GM12878 (cell line): ENCODE measurements at regions not wholly inside any gene's neighbourhood (a gene's known extent, or its start where the extent isn't known, plus 50 kb on each side); places are given as distances from the start of the nearest gene placed in this dataset.

ENCODE experiments used
- ATAC-seq: fragments of 200-7000 bp; cut with Tn5 transposase; 3 replicates; pipeline ENCODE4 v1.9.1; 2020; ENCODE audit warnings: mild to moderate bottlenecking, moderate library complexity
- BruUV-seq: library from RNA; stranded (reverse); fragments of 400-500 nt; replicated peaks from 2 replicates; lab custom pipeline; 2021; lab: Mats Ljungman, UMichigan
- CTCF ChIA-PET: fragments of 300-600 bp; sonication (Branson Sonifier 250); formaldehyde crosslinking; extraction: SDS; loops from one replicate; lab custom pipeline; 2021; ENCODE audit warnings: inconsistent platforms; lab: Yijun Ruan, JAX
- POLR2A ChIA-PET: fragments of 350-600 bp; formaldehyde crosslinking; extraction: SDS; loops from one replicate; lab custom pipeline; 2021; ENCODE audit warnings: inconsistent platforms; lab: Charles Lee
- RAD21 ChIA-PET: fragments of 300-600 bp; sonication (Branson Sonifier 250); formaldehyde crosslinking; loops from one replicate; lab custom pipeline; 2023; ENCODE audit warnings: antibody characterized with exemption; ENCODE audit not compliant: unreplicated experiment; lab: Charles Lee
- SMC1A ChIA-PET: fragments of 300-600 bp; sonication (Branson Sonifier 250); formaldehyde crosslinking; loops from one replicate; lab custom pipeline; 2023; ENCODE audit not compliant: unreplicated experiment, uncharacterized antibody; lab: Charles Lee
- DNase-seq: peaks from one replicate; pipeline ENCODE4 v3.0.0-alpha.2; 2011; ENCODE audit warnings: low read depth, low spot score
- FAIRE-seq: peaks from 3 replicates; lab custom pipeline; 2011; peaks lifted over from hg19 to GRCh38; lab: Jason Lieb, UNC
- H2AFZ ChIP-seq: 2 replicates; pipeline ENCODE4 v1.6.0; 2011; ENCODE audit warnings: low read depth, low read length, control low read depth; ENCODE audit not compliant: control insufficient read depth
- H3K27ac ChIP-seq: 2 replicates; pipeline ENCODE4 v1.5.1; 2011; ENCODE audit warnings: control low read depth; ENCODE audit not compliant: control insufficient read depth, insufficient read depth
- H3K27me3 ChIP-seq, 2 experiments: replicated peaks in 1 of 2; 2 replicates each; pipeline versions ENCODE4 v1.6.0 to v1.6.1; 2011; ENCODE audit warnings: low read length in 1 of 2; ENCODE audit not compliant: control insufficient read depth in 2 of 2, insufficient read depth in 2 of 2
- H3K36me3 ChIP-seq, 2 experiments: 2 replicates each; pipeline ENCODE4 v1.5.1; 2011; ENCODE audit warnings: low read length in 1 of 2; ENCODE audit not compliant: control insufficient read depth in 2 of 2, insufficient read depth in 2 of 2
- H3K4me1 ChIP-seq: 2 replicates; pipeline ENCODE4 v1.6.1; 2011; ENCODE audit warnings: mild to moderate bottlenecking, low read length, moderate library complexity, mixed read lengths; ENCODE audit not compliant: control insufficient read depth, insufficient read depth
- H3K4me2 ChIP-seq: 2 replicates; pipeline ENCODE4 v1.6.0; 2011; ENCODE audit warnings: control low read depth; ENCODE audit not compliant: control insufficient read depth, insufficient read depth
- H3K4me3 ChIP-seq: fragments of 200-600 bp; sonication (generic); 2 replicates; pipeline ENCODE4 v1.5.1; 2016
- H3K79me2 ChIP-seq: 2 replicates; pipeline ENCODE4 v1.6.0; 2011; ENCODE audit warnings: low read length; ENCODE audit not compliant: control insufficient read depth, insufficient read depth
- H3K9ac ChIP-seq: 2 replicates; pipeline ENCODE4 v1.8.0; 2011; ENCODE audit warnings: low read length, control low read depth, mixed read lengths; ENCODE audit not compliant: control insufficient read depth, insufficient read depth
- H3K9me3 ChIP-seq: replicated peaks from 3 replicates; pipeline ENCODE4 v1.5.1; 2011; ENCODE audit warnings: mild to moderate bottlenecking, low read length; ENCODE audit not compliant: control insufficient read depth, insufficient read depth
- H4K20me1 ChIP-seq: 2 replicates; pipeline ENCODE4 v1.6.0; 2011; ENCODE audit not compliant: control insufficient read depth, insufficient read depth
- BHLHE40 ChIP-seq, 2 experiments: fragments of 450-650 bp in 1 of 2; IDR thresholded peaks; 2 replicates each; pipeline ENCODE4 v1.6.1; 2011 to 2017; ENCODE audit warnings: low read depth in 2 of 2, borderline replicate concordance in 1 of 2, improper control_type of control experiment in 1 of 2, low read length in 1 of 2, mild to moderate bottlenecking in 1 of 2
- CEBPB ChIP-seq, 2 experiments: fragments of 150-350 bp in 1 of 2; IDR thresholded peaks; 2 replicates each; pipeline ENCODE4 v1.6.1; 2012 to 2014; ENCODE audit warnings: low read depth in 2 of 2, low read length in 2 of 2, borderline replicate concordance in 1 of 2, inconsistent platforms in 1 of 2
- CUX1 ChIP-seq: IDR thresholded peaks from 2 replicates; pipeline ENCODE4 v1.6.1; 2012; ENCODE audit warnings: improper control_type of control experiment, low read depth, low read length; ENCODE audit not compliant: insufficient replicate concordance
- ESRRA ChIP-seq: IDR thresholded peaks from 2 replicates; pipeline ENCODE4 v1.6.1; 2012; ENCODE audit warnings: mild to moderate bottlenecking, low read length, improper control_type of control experiment
- MEF2A ChIP-seq: IDR thresholded peaks from 2 replicates; pipeline ENCODE4 v1.6.1; 2011; ENCODE audit warnings: low read depth, mild to moderate bottlenecking, low read length, moderate library complexity; ENCODE audit not compliant: insufficient read depth
- MXI1 ChIP-seq: fragments of 150-350 bp; IDR thresholded peaks from 2 replicates; pipeline ENCODE4 v1.6.1; 2011; ENCODE audit warnings: low read depth, mild to moderate bottlenecking, inconsistent platforms, low read length, improper control_type of control experiment
- NR2C1 ChIP-seq: fragments of 450-650 bp; IDR thresholded peaks from 2 replicates; pipeline ENCODE4 v1.6.1; 2017; ENCODE audit warnings: antibody characterized with exemption, mild to moderate bottlenecking, moderate library complexity
- PKNOX1 ChIP-seq: fragments of 450-650 bp; IDR thresholded peaks from 2 replicates; pipeline ENCODE4 v1.6.1; 2016; ENCODE audit warnings: mild to moderate bottlenecking
- PML ChIP-seq: IDR thresholded peaks from 2 replicates; pipeline ENCODE4 v1.6.1; 2012; ENCODE audit warnings: low read length, inconsistent platforms
- RAD21 ChIP-seq: IDR thresholded peaks from 2 replicates; pipeline ENCODE4 v1.6.1; 2011; ENCODE audit warnings: mild to moderate bottlenecking, low read depth, low read length, moderate library complexity; ENCODE audit not compliant: insufficient read depth
- RELA ChIP-seq: fragments of 450-650 bp; IDR thresholded peaks from 2 replicates; pipeline ENCODE4 v1.8.0; 2014; ENCODE audit warnings: borderline replicate concordance; ENCODE audit not compliant: partially characterized antibody
- RFX5 ChIP-seq: IDR thresholded peaks from 2 replicates; pipeline ENCODE4 v1.6.1; 2011; ENCODE audit warnings: low read depth, low read length, improper control_type of control experiment
- RUNX3 ChIP-seq: IDR thresholded peaks from 2 replicates; pipeline ENCODE4 v1.6.1; 2012; ENCODE audit warnings: low read length, inconsistent platforms
- SREBF1 ChIP-seq: IDR thresholded peaks from 2 replicates; pipeline ENCODE4 v1.6.1; 2012; ENCODE audit warnings: mild to moderate bottlenecking, low read length
- SREBF2 ChIP-seq: IDR thresholded peaks from 2 replicates; pipeline ENCODE4 v1.6.1; 2012; ENCODE audit warnings: mild to moderate bottlenecking, low read length
- STAT3 ChIP-seq: IDR thresholded peaks from 2 replicates; pipeline ENCODE4 v1.6.1; 2011; ENCODE audit warnings: low read depth, low read length, improper control_type of control experiment
- ZZZ3 ChIP-seq: IDR thresholded peaks from 2 replicates; pipeline ENCODE4 v1.6.1; 2011; ENCODE audit warnings: low read depth; ENCODE audit not compliant: control insufficient read depth, insufficient read length
- WGBS: methylation state at CpG from one replicate; pipeline ENCODE4 v1.1.6; 2016; ENCODE audit warnings: low lambda C conversion rate; ENCODE audit not compliant: insufficient replicate concordance, insufficient coverage; ENCODE audit errors: missing lambda C conversion rate; 5-methylcytosine and 5-hydroxymethylcytosine counted together
- in situ Hi-C: fragments of 300-500 bp; cut with MboI; formaldehyde crosslinking; loops from 9 replicates; pipeline ENCODE4 v1.14.3; 2018; ENCODE audit warnings: mixed read lengths
- intact Hi-C: fragments of 100-400 bp; cut with micrococcal nuclease; formaldehyde crosslinking; loops from one replicate; pipeline ENCODE4 v1.14.2; 2022; ENCODE audit not compliant: unreplicated experiment

GRCh38 chr4:163610648-163611047 lies 116.2 kb downstream of the TMA16 start:
- BruUV-seq = no TSS peak
- intact Hi-C loops (no loop called here), in situ Hi-C loops (no loop called here)
- POLR2A ChIA-PET = interaction anchor here (0.6 to 1.7 kb wide), 4 partner anchors 17 to 137 kb away, joined by 3 to 4 read pairs (median 3); no protein-coding TSS in a partner anchor
- Histone ChIP-seq H3K27ac (no peak overlapping the region), H3K4me2 (peak overlapping the region; percentile 45; the same call in 1 of the 2 replicates), H3K4me3 (no peak overlapping the region), H3K9ac (no peak overlapping the region), H3K79me2 (no peaks in the 10 kb centered on the region), H3K4me1 (peaks cover 34% of the 10 kb centered on the region), H3K27me3 (no peaks in the 10 kb centered on the region), H4K20me1 (no peaks in the 10 kb centered on the region), H3K9me3 (no peaks in the 10 kb centered on the region; the same call in 2 of the 3 replicates), H3K36me3 (no peaks in the 10 kb centered on the region), H2AFZ (peak overlapping the region; percentile 49)
- ATAC-seq = no peak
- RAD21 ChIA-PET = interaction anchor here (1.1 to 3.7 kb wide), 7 partner anchors 11 to 54 kb away, joined by 3 to 26 read pairs (median 5); no protein-coding TSS in a partner anchor
- no peak for FAIRE-seq
- SMC1A ChIA-PET = interaction anchor here (1.1 to 6.5 kb wide), 11 partner anchors 10 to 68 kb away, joined by 3 to 52 read pairs (median 8); no protein-coding TSS in a partner anchor
- no peak for DNase-seq
- CTCF ChIA-PET = interaction anchor here (0.7 to 1.5 kb wide), 7 partner anchors 10 to 143 kb away, joined by 3 to 6 read pairs (median 3); no protein-coding TSS in a partner anchor
- TF ChIP-seq CUX1 = no peak
- no peak for TF ChIP-seq BHLHE40 (IDR thresholded peaks at IDR 0.05; ENCODE audit: borderline replicate concordance in 1 of 2, low read depth in 2 of 2, low read length in 1 of 2)
- no peak for TF ChIP-seq SREBF1
- no peak for TF ChIP-seq RAD21
- no peak for TF ChIP-seq CEBPB (IDR thresholded peaks at IDR 0.05; ENCODE audit: borderline replicate concordance in 1 of 2, low read depth in 2 of 2, low read length in 2 of 2)
- no peak for TF ChIP-seq MEF2A
- TF ChIP-seq RFX5 = no peak
- TF ChIP-seq STAT3 = no peak
- TF ChIP-seq SREBF2 = no peak
- TF ChIP-seq NR2C1 = no peak
- TF ChIP-seq RELA = no peak
- no peak for TF ChIP-seq MXI1
- TF ChIP-seq RUNX3 = no peak
- no peak for TF ChIP-seq ESRRA
- no peak for TF ChIP-seq PKNOX1
- no peak for TF ChIP-seq PML
- no peak for TF ChIP-seq ZZZ3
- WGBS = 48% methylated on average over 4 of the region's 4 CpGs
